ENCODE measurements at regions not wholly inside any gene's neighbourhood (a gene's known extent, or its start where the extent isn't known, plus 50 kb on each side); places are given as distances from the start of the nearest gene placed in this dataset.
"Not testable (repeated sequence)": the region's sequence is repeated elsewhere in the genome, so short reads cannot be mapped to it uniquely, and the experiment has no call there.

DNA sequence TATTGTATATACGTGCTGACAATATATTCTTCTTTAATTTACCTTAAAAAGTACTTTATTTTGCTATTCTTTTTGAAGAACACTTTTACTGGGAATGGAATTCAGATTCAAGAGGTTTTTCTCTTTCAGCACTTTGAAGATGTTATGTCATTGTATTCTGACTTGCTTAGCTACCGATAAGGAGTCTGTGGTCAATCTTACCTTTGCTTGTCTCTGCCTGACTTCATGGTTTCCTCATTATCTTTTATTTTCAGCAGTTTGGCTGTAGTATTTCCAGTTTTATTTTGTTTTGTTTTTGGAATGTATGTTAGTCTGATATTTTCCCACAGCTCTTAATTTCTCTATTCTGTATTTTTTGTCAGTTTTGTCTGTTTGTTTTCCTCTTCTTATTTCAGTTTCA lies 187.9 kb upstream of the SMIM30 start:
- DNase-seq (ENCODE audit: low spot score), result no peak

DNA sequence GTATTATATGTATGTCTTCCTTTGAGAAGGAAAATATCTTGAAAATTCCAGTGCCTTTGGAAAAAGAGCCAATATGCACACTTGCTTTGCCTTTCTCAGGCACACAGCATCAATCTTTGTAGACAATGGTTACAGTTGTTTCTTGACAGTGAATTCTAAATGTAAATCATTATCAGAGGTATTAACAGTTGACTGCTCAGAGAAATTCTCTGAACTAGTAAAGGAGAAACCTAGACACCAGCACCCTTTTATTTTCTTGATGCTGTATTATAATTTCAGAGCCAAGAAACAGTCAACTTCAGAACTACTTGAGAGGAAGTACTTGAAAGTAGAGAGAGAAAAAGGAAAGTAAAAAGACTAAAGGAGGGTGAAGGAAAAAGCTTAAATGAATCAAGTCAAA lies 185.8 kb upstream of the SMIM30 start:
- DNase-seq (ENCODE audit: low spot score), result no peak

GRCh38 chr7:113303388-113303787 lies 185.0 kb upstream of the SMIM30 start:
- DNase-seq (ENCODE audit: low spot score), result not testable (repeated sequence)

- no peak for DNase-seq (ENCODE audit: low spot score)
Measured at GRCh38 chr7:113301983-113302382, 183.6 kb upstream of the SMIM30 start.

- DNase-seq (ENCODE audit: low spot score), result no peak
Measured at GRCh38 chr7:113301141-113301540, 182.8 kb upstream of the SMIM30 start.

- DNase-seq (ENCODE audit: low spot score), result no peak
Measured at GRCh38 chr7:113299748-113300147, 181.4 kb upstream of the SMIM30 start.

- DNase-seq (ENCODE audit: low spot score), result no peak
Measured at GRCh38 chr7:113298501-113298900, 180.1 kb upstream of the SMIM30 start.

DNA sequence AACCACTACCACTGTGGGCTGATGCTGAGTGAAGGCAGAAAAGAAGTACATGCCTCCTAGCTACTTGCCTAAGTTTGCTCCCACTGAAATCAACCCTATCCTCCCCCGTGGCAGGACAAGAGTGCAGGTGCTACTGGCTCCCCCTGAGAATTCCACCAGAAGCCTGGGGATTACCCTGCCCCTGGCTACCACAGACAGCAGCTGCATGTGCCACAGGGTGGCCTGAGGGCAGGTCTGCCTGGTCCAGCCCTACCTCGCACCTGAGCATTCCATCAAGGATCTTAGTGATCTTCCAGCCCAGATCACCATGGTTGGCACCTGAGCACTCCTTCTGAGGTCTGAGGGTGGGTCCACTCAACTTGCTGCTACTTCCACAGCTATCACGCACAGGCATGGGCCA lies 176.4 kb upstream of the SMIM30 start:
- DNase-seq (ENCODE audit: low spot score), result no peak

DNA sequence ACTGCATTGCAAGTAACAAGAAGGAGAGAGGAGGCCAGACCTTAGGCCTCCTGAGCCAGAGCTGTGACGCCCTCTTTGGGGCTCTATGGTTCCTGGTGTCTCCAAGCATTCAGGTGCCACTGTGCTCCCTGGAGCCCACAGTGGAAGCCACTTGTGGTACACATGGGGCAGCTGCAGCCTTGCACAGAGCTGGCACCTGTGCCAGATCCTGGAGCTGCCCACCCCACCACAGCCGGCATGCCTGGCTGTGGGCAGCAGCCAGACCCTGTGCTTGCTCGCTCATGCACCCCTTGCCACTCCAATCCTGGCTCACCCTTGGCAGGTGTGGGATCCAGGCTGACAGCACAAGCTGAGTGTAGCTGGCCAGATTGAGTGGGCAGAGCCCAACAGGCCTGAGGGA lies 173.8 kb upstream of the SMIM30 start:
- no peak for DNase-seq (ENCODE audit: low spot score)

- DNase-seq (ENCODE audit: low spot score), result no peak
Measured at GRCh38 chr7:113291058-113291457, 172.7 kb upstream of the SMIM30 start.

GRCh38 chr7:113289140-113289740 lies 170.9 kb upstream of the SMIM30 start:
- DNase-seq (ENCODE audit: low spot score), result peak; percentile 29

DNA sequence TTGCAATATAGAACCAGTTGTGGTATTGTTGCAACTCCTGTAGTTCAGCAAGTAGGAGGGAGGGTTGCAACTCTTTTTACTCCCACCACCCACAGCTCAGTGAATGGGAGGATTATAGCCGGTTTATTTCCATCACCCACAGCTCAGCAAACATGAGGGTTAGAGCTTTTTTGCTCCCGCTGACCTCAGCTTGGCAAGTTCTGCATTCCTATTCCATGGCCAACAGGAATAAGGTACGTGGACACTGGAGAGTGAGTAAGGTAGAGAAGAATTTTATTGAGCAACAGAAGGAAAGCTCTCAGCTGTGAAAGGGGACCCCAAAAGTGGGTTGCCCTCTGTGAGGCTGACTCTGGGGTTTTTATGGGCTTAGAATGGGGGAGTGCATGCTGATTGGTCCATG lies 167.1 kb upstream of the SMIM30 start:
- no peak for DNase-seq (ENCODE audit: low spot score)

- DNase-seq (ENCODE audit: low spot score), result no peak
Measured at GRCh38 chr7:113283861-113284260, 165.5 kb upstream of the SMIM30 start.

DNA sequence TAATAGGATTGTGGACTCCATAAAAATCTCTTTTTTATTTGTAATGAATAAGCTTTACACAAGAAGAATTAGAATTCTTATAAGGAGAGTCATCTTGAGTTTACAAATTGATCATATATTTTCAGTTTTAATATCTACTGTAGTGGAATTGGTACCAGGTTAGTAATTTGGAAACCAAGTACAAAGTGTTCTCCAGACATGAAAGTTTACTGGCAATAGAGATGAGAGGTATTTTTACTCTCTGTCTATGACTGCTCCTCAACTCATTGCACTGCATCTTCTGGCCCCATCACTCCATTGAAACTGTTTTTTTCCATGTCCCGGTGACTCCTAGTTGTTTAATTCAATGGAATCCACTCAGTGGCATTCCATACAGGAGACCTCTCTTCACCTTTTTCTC lies 164.5 kb upstream of the SMIM30 start:
- no peak for DNase-seq (ENCODE audit: low spot score)

DNA sequence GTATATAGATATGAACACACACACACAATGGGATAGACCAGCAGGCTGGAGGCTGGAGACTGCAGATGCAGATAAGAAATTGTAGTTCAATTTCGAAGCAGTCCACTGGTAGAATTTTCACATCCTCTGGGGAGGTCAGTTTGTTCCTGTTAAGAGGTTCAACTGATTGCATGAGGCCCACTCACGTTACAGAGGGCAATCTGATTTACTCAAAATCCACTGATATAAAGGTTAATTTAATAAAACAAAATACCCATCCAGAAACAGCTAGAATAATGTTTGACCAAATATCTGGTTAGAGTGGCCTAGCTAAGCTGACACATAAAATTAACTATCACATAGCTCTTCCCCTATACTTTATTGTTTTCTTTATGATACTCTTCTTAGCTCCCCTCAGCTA lies 162.9 kb upstream of the SMIM30 start:
- peak; percentile 82 for DNase-seq (ENCODE audit: low spot score)

DNA sequence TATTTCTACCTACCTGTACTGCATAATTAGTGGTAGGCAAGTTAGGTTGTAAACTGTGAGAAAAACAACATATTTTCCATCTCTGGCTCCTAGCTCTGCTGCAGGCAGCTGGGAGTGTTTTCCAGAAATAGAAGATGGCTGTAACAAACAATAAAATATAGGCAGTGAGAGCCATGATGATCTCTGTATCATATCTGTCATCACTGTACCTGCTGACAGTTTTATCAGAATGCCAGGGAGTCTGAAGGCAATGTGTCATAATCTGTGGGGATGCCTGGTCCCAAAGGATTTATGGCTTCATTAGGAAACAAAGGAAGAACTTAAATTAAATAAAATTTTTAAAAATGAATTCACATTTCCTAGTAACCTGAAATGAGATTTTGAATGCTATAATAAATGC lies 160.9 kb upstream of the SMIM30 start:
- DNase-seq (ENCODE audit: low spot score), result peak; percentile 73

- no peak for DNase-seq (ENCODE audit: low spot score)
Measured at GRCh38 chr7:113270790-113271189, 152.4 kb upstream of the SMIM30 start.

GRCh38 chr7:113269592-113269991 lies 151.2 kb upstream of the SMIM30 start:
- DNase-seq (ENCODE audit: low spot score), result not testable (repeated sequence)

DNA sequence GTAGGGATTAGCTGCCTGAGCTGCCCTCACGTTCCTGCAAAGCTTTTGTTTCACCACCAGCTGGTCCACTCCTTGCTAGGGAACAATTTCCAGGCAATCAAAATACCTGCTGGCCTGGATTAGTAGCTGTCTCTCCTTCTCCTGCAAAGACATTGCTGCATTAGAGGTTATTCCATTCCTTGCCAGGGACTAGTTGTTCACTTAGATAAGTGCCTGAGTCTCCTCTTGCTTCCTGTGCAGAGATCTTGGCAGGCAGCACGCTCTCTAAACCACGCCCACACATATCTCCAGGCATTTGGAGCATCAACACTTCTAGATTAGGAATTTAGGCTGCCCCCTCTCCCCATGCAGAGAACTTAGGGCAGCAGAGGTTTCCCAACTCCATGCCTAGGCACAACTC lies 150.4 kb upstream of the SMIM30 start:
- DNase-seq (ENCODE audit: low spot score), result no peak

DNA sequence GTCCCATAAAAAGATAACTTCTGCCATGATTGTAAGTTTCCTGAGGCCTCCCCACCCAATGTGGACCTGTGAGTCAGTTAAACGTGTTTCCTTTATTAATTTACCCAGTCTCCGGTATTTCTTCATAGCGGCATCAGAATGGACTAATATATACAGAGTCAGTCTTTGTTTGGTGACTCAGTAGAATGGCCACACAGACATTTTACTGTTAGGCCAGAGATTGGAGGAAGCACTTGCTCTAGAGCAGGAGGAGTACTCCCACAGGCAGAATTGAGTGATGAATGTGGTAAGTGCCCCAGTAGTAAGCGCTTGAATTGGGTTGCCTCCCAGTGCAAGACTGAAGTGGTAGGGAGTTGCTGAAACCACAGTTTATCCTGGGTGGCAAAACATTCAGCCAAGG lies 149.5 kb upstream of the SMIM30 start:
- no peak for DNase-seq (ENCODE audit: low spot score)

- DNase-seq (ENCODE audit: low spot score), result no peak
Measured at GRCh38 chr7:113267271-113267670, 148.9 kb upstream of the SMIM30 start.

- DNase-seq (ENCODE audit: low spot score), result no peak
Measured at GRCh38 chr7:113263749-113264148, 145.4 kb upstream of the SMIM30 start.

GRCh38 chr7:113263215-113263742 lies 144.9 kb upstream of the SMIM30 start:
- DNase-seq (ENCODE audit: low spot score), result not testable (repeated sequence)
